ENCODE measurements at regions not wholly inside any gene's neighbourhood (a gene's known extent, or its start where the extent isn't known, plus 50 kb on each side); places are given as distances from the start of the nearest gene placed in this dataset.

GRCh38 chr10:111650088-111650487, 533.5 kb downstream of the GPAM start:
- no peaks in the 10 kb centered on the region for H3K9me3 ChIP-seq
- H3K27me3 ChIP-seq = no peaks in the 10 kb centered on the region
- DNase-seq = no peak
- H3K4me3 ChIP-seq = no peak overlapping the region
- 70 to 80% (median 77%) methylated on average over 2 of the region's 2 CpGs for WGBS, 3 donors
- TF ChIP-seq CTCF (IDR thresholded peaks at IDR 0.05) (no peak), POLR2A (IDR thresholded peaks at IDR 0.05) (no peak), EP300 (IDR thresholded peaks at IDR 0.05) (no peak)
- H3K36me3 ChIP-seq = no peaks in the 10 kb centered on the region
- H3K27ac ChIP-seq = no peak overlapping the region
- H3K4me1 ChIP-seq (ENCODE audit: insufficient read depth) = no peaks in the 10 kb centered on the region
- intact Hi-C loops (cut with DNase I) = no loop called here

GRCh38 chr10:111656066-111656465, 527.5 kb downstream of the GPAM start:
- H3K9me3 ChIP-seq = no peaks in the 10 kb centered on the region
- H3K36me3 ChIP-seq = no peaks in the 10 kb centered on the region
- no peaks in the 10 kb centered on the region for H3K27me3 ChIP-seq
- no peak overlapping the region for H3K27ac ChIP-seq
- H3K4me3 ChIP-seq = no peak overlapping the region
- intact Hi-C loops (cut with DNase I) = no loop called here
- no peaks in the 10 kb centered on the region for H3K4me1 ChIP-seq (ENCODE audit: insufficient read depth)
- DNase-seq = no peak
- no peak for TF ChIP-seq POLR2A (IDR thresholded peaks at IDR 0.05)
- TF ChIP-seq CTCF (IDR thresholded peaks at IDR 0.05) = no peak
- TF ChIP-seq EP300 (IDR thresholded peaks at IDR 0.05) = no peak

GRCh38 chr10:111677759-111678158, 505.8 kb downstream of the GPAM start:
- WGBS, 3 donors = 64 to 71% (median 66%) methylated on average over 1 of the region's 1 CpG

GRCh38 chr10:111686796-111687195, 496.8 kb downstream of the GPAM start:
- Histone ChIP-seq H3K27ac (no peak overlapping the region), H3K4me3 (no peak overlapping the region), H3K27me3 (no peaks in the 10 kb centered on the region), H3K4me1 (ENCODE audit: insufficient read depth) (no peaks in the 10 kb centered on the region), H3K36me3 (no peaks in the 10 kb centered on the region), H3K9me3 (no peaks in the 10 kb centered on the region)
- DNase-seq = no peak
- intact Hi-C loops (cut with DNase I) = no loop called here
- WGBS, 3 donors = 86 to 88% (median 87%) methylated on average over 7 of the region's 7 CpGs
- TF ChIP-seq CTCF (IDR thresholded peaks at IDR 0.05) = no peak
- no peak for TF ChIP-seq POLR2A (IDR thresholded peaks at IDR 0.05)
- no peak for TF ChIP-seq EP300 (IDR thresholded peaks at IDR 0.05)

More at GRCh38 chr10:111677759-111678158, 505.8 kb downstream of the GPAM start:
- H3K4me3 ChIP-seq = no peak overlapping the region
- H3K9me3 ChIP-seq = no peaks in the 10 kb centered on the region
- no peak for DNase-seq
- intact Hi-C loops (cut with DNase I) = no loop called here
- no peaks in the 10 kb centered on the region for H3K36me3 ChIP-seq
- no peaks in the 10 kb centered on the region for H3K27me3 ChIP-seq
- TF ChIP-seq EP300 (IDR thresholded peaks at IDR 0.05) = no peak
- TF ChIP-seq CTCF (IDR thresholded peaks at IDR 0.05) = no peak
- TF ChIP-seq POLR2A (IDR thresholded peaks at IDR 0.05) = no peak
- no peak overlapping the region for H3K27ac ChIP-seq
- no peaks in the 10 kb centered on the region for H3K4me1 ChIP-seq (ENCODE audit: insufficient read depth)

- Histone ChIP-seq H3K4me1 (ENCODE audit: insufficient read depth) (no peaks in the 10 kb centered on the region), H3K4me3 (no peak overlapping the region), H3K27ac (no peak overlapping the region), H3K36me3 (no peaks in the 10 kb centered on the region), H3K9me3 (no peaks in the 10 kb centered on the region), H3K27me3 (no peaks in the 10 kb centered on the region)
- 60 to 72% (median 65%) methylated on average over 2 of the region's 2 CpGs for WGBS, 3 donors
- TF ChIP-seq EP300 (IDR thresholded peaks at IDR 0.05) = no peak
- no peak for TF ChIP-seq CTCF (IDR thresholded peaks at IDR 0.05)
- no peak for TF ChIP-seq POLR2A (IDR thresholded peaks at IDR 0.05)
- intact Hi-C loops (cut with DNase I) = no loop called here
- no peak for DNase-seq
Measured at GRCh38 chr10:111698711-111699110, 484.9 kb downstream of the GPAM start.
